IMR-90 (cell line): ENCODE measurements at regions not wholly inside any gene's neighbourhood (a gene's known extent, or its start where the extent isn't known, plus 50 kb on each side); places are given as distances from the start of the nearest gene placed in this dataset.

Experiments
- ATAC-seq: fragments of 200-7000 bp; cut with Tn5 transposase; 2 replicates; pipeline ENCODE4 v1.9.1; 2020; ENCODE audit warnings: low read depth, mild to moderate bottlenecking, moderate library complexity
- BruUV-seq: library from RNA; stranded (reverse); fragments of 400-500 nt; replicated peaks from 2 replicates; lab custom pipeline; 2021; lab: Mats Ljungman, UMichigan
- CTCF ChIA-PET: fragments of 300-600 bp; formaldehyde crosslinking; extraction: SDS; loops from one replicate; lab custom pipeline; 2021; ENCODE audit warnings: antibody characterized with exemption; lab: Yijun Ruan, JAX
- POLR2A ChIA-PET: fragments of 300-600 bp; sonication (Branson Sonifier 250); formaldehyde crosslinking; loops from one replicate; lab custom pipeline; 2022; ENCODE audit warnings: antibody characterized with exemption; ENCODE audit not compliant: unreplicated experiment; lab: Charles Lee
- DNase-seq: peaks from one replicate; pipeline ENCODE4 v3.0.0; 2013
- H2AFZ ChIP-seq: replicated peaks from 2 replicates; pipeline ENCODE3; 2013; ENCODE audit warnings: low read length, mild to moderate bottlenecking; ENCODE audit not compliant: poor library complexity
- H2AK5ac ChIP-seq: 2 replicates; pipeline ENCODE4 v1.6.1; 2013; ENCODE audit warnings: low read depth, low read length, inconsistent platforms
- H2AK9ac ChIP-seq: replicated peaks from 2 replicates; pipeline ENCODE3; 2013; ENCODE audit warnings: mild to moderate bottlenecking, low read depth, low read length, moderate library complexity; ENCODE audit not compliant: poor library complexity
- H2BK120ac ChIP-seq: 2 replicates; pipeline ENCODE4 v1.6.1; 2013; ENCODE audit warnings: low read depth, low read length, inconsistent platforms
- H2BK15ac ChIP-seq: 3 replicates; pipeline ENCODE4 v1.6.1; 2013; ENCODE audit warnings: low read depth, low read length, inconsistent platforms
- H2BK20ac ChIP-seq: 2 replicates; pipeline ENCODE4 v1.6.1; 2013; ENCODE audit warnings: low read depth, mild to moderate bottlenecking, inconsistent platforms, low read length, moderate library complexity
- H2BK5ac ChIP-seq: 2 replicates; pipeline ENCODE4 v1.6.1; 2013; ENCODE audit warnings: mild to moderate bottlenecking, low read depth, low read length, inconsistent platforms; ENCODE audit not compliant: poor library complexity, severe bottlenecking
- H3K14ac ChIP-seq: replicated peaks from 2 replicates; pipeline ENCODE4 v1.6.1; 2013; ENCODE audit warnings: low read depth, low read length, inconsistent platforms
- H3K18ac ChIP-seq: 2 replicates; pipeline ENCODE4 v1.6.1; 2013; ENCODE audit warnings: low read depth, low read length, control low read depth
- H3K23ac ChIP-seq: 2 replicates; pipeline ENCODE4 v1.6.1; 2013; ENCODE audit warnings: low read depth, low read length, inconsistent platforms
- H3K27ac ChIP-seq: 2 replicates; pipeline ENCODE4 v1.5.1; 2013; ENCODE audit warnings: mild to moderate bottlenecking, control low read depth, low read length; ENCODE audit not compliant: insufficient read depth
- H3K27me3 ChIP-seq: 2 replicates; pipeline ENCODE4 v1.6.1; 2013; ENCODE audit warnings: low read length; ENCODE audit not compliant: control insufficient read depth, insufficient read depth
- H3K36me3 ChIP-seq: 2 replicates; pipeline ENCODE4 v1.6.1; 2013; ENCODE audit warnings: low read length, mixed read lengths; ENCODE audit not compliant: control insufficient read depth, insufficient read depth
- H3K4ac ChIP-seq: 2 replicates; pipeline ENCODE4 v1.6.1; 2013; ENCODE audit warnings: low read depth, low read length, inconsistent platforms
- H3K4me1 ChIP-seq: 2 replicates; pipeline ENCODE4 v1.6.1; 2013; ENCODE audit warnings: low read length, mixed read lengths; ENCODE audit not compliant: control insufficient read depth, insufficient read depth
- H3K4me2 ChIP-seq: 2 replicates; pipeline ENCODE4 v1.6.1; 2013; ENCODE audit warnings: low read depth, mild to moderate bottlenecking, control low read depth, low read length, moderate library complexity
- H3K4me3 ChIP-seq: 2 replicates; pipeline ENCODE4 v1.5.1; 2013; ENCODE audit warnings: low read depth, mild to moderate bottlenecking, control low read depth, low read length, moderate library complexity; ENCODE audit not compliant: insufficient read depth
- H3K56ac ChIP-seq: 2 replicates; pipeline ENCODE4 v1.6.1; 2013; ENCODE audit warnings: low read length, inconsistent platforms; ENCODE audit not compliant: insufficient read depth; ENCODE audit errors: extremely low read depth
- H3K79me1 ChIP-seq, 2 experiments: 2 replicates each; pipeline ENCODE4 v1.6.1; 2013; ENCODE audit warnings: low read length in 2 of 2, inconsistent platforms in 1 of 2, low read depth in 1 of 2
- H3K9ac ChIP-seq: 2 replicates; pipeline ENCODE4 v1.6.1; 2013; ENCODE audit warnings: low read depth, low read length, control low read depth
- H3K9me1 ChIP-seq: 2 replicates; pipeline ENCODE4 v1.6.1; 2013; ENCODE audit warnings: low read length, inconsistent platforms; ENCODE audit not compliant: insufficient read depth
- H3K9me3 ChIP-seq: 2 replicates; pipeline ENCODE4 v1.6.1; 2013; ENCODE audit warnings: low read length; ENCODE audit not compliant: control insufficient read depth, insufficient read depth
- H4K20me1 ChIP-seq: 2 replicates; pipeline ENCODE4 v1.6.1; 2013; ENCODE audit warnings: low read length, inconsistent platforms; ENCODE audit not compliant: insufficient read depth
- H4K5ac ChIP-seq: 2 replicates; pipeline ENCODE4 v1.6.1; 2013; ENCODE audit warnings: mild to moderate bottlenecking, low read depth, low read length, control low read depth
- H4K8ac ChIP-seq, 2 experiments: 2 replicates each; pipeline ENCODE4 v1.6.1; 2013; ENCODE audit warnings: low read depth in 2 of 2, low read length in 2 of 2, control low read depth in 1 of 2, inconsistent platforms in 1 of 2
- H4K91ac ChIP-seq: 2 replicates; pipeline ENCODE4 v1.6.1; 2013; ENCODE audit warnings: low read depth, low read length, inconsistent platforms; ENCODE audit not compliant: insufficient read depth
- BHLHE40 ChIP-seq: fragments of 150-350 bp; IDR thresholded peaks from 2 replicates; pipeline ENCODE4 v1.6.1; 2016; ENCODE audit warnings: mild to moderate bottlenecking, low read depth, low read length
- WGBS, 2 experiments: methylation state at CpG; one replicate each; pipeline versions ENCODE4 v1.1.5 to v1.1.7; 2013; ENCODE audit warnings: missing lambda C conversion rate in 2 of 2; ENCODE audit not compliant: insufficient read length in 1 of 2; ENCODE audit errors: extremely low coverage in 2 of 2; 5-methylcytosine and 5-hydroxymethylcytosine counted together
- dilution Hi-C: fragments of 300-500 bp; cut with HindIII; formaldehyde crosslinking; loops from one replicate; pipeline ENCODE4 v1.14.3; 2018; ENCODE audit warnings: low sequenced_read_pairs; ENCODE audit not compliant: unreplicated experiment
- in situ Hi-C: fragments of 300-500 bp; cut with MboI; formaldehyde crosslinking; loops from 3 replicates; pipeline ENCODE4 v1.14.3; 2019; ENCODE audit warnings: low sequenced_read_pairs, inconsistent platforms, mixed read lengths
- intact Hi-C: fragments of 100-400 bp; cut with micrococcal nuclease; formaldehyde crosslinking; loops from 2 replicates; pipeline ENCODE4 v1.10.0; 2022
- TF ChIP-seq, protein P1 (sequence below): fragments of 150-350 bp; IDR thresholded peaks from 2 replicates; pipeline ENCODE4 v1.6.1; 2016; ENCODE audit warnings: low read depth, mild to moderate bottlenecking, low read length, moderate library complexity, borderline replicate concordance

DNA sequence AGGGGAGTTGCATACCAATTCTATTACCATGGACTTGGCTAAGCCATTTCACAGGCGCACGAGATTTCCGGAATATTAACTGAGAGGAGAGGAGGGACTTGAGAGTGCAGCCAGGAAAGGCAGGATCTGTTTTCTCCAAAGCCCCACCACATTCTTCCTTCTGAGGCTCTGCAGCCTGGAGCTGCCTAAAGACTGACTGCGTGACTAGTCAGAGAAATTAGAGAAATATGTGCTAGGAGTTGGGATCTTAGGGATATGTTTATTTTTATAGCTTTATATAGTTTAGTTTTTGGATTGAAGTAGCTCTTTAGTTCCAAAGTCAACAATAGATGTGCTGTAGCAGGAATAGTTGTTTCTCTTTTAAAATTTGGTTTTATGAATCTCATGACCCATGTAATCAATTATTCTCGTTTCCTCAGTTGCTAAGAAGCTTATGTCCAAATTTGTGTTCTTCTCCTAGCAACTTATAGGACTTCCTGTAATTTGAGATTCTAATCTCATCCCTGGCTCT, 300.1 kb upstream of the DDX53 start:
- H3K9me1 ChIP-seq, result no peaks in the 10 kb centered on the region
- peak; percentile 81 for TF ChIP-seq BHLHE40
- TF ChIP-seq, protein P1, sequence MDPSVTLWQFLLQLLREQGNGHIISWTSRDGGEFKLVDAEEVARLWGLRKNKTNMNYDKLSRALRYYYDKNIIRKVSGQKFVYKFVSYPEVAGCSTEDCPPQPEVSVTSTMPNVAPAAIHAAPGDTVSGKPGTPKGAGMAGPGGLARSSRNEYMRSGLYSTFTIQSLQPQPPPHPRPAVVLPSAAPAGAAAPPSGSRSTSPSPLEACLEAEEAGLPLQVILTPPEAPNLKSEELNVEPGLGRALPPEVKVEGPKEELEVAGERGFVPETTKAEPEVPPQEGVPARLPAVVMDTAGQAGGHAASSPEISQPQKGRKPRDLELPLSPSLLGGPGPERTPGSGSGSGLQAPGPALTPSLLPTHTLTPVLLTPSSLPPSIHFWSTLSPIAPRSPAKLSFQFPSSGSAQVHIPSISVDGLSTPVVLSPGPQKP, result no peak
- dilution Hi-C loops, result no loop called here
- peak overlapping the region; percentile 28; the same call in 1 of the 2 replicates for H3K4me2 ChIP-seq
- H2AFZ ChIP-seq, result no peak overlapping the region
- H3K18ac ChIP-seq, result no peak overlapping the region
- DNase-seq (peak; percentile 90), ATAC-seq (peak; percentile 99)
- no peak overlapping the region for H2AK9ac ChIP-seq
- no peaks in the 10 kb centered on the region for H4K20me1 ChIP-seq
- no peak overlapping the region for H3K9ac ChIP-seq
- peak overlapping the region; percentile 30; the same call in 1 of the 2 replicates for H2BK20ac ChIP-seq
- no peak overlapping the region for H3K4me3 ChIP-seq
- intact Hi-C loops, result no loop called here
- H2BK15ac ChIP-seq, result no peak overlapping the region
- no peak overlapping the region for H4K8ac ChIP-seq
- no peaks in the 10 kb centered on the region for H3K36me3 ChIP-seq
- no peak overlapping the region; the same call in 1 of the 2 replicates for H2BK120ac ChIP-seq
- no peaks in the 10 kb centered on the region for H3K79me1 ChIP-seq
- H4K91ac ChIP-seq, result peak overlapping the region; percentile 16; the same call in 1 of the 2 replicates
- no peak overlapping the region for H2AK5ac ChIP-seq
- WGBS, 2 experiments, result no CpG with 5 or more reads among the region's 5 CpGs
- H4K5ac ChIP-seq, result no peak overlapping the region
- no peak overlapping the region for H3K56ac ChIP-seq
- H3K14ac ChIP-seq, result no peak overlapping the region
- BruUV-seq, result no TSS peak
- no peaks in the 10 kb centered on the region for H3K9me3 ChIP-seq
- ChIA-PET CTCF (no interaction called here), POLR2A (interaction anchor here (0.7 kb wide), 1 partner anchor 63 kb away, joined by 3 read pairs; no protein-coding TSS in a partner anchor)
- in situ Hi-C loops, result no loop called here
- H3K27ac ChIP-seq, result no peak overlapping the region
- H3K23ac ChIP-seq, result no peak overlapping the region
- H2BK5ac ChIP-seq, result peak overlapping the region; percentile 42
- H3K4ac ChIP-seq, result no peak overlapping the region
- no peaks in the 10 kb centered on the region for H3K27me3 ChIP-seq
- H3K4me1 ChIP-seq, result no peaks in the 10 kb centered on the region
